Mammary epithelial cell (primary cell): ENCODE measurements at regions not wholly inside any gene's neighbourhood (a gene's known extent, or its start where the extent isn't known, plus 50 kb on each side); places are given as distances from the start of the nearest gene placed in this dataset.

Experiments
- CTCF ChIP-seq, 2 donors: IDR thresholded peaks in 1 of 2; conservative IDR thresholded peaks in 1 of 2; 2 replicates each; pipeline ENCODE4 v1.5.1; 2011 to 2012; ENCODE audit warnings: inconsistent platforms in 2 of 2, low read length in 2 of 2, mild to moderate bottlenecking in 2 of 2, control low read depth in 1 of 2, low read depth in 1 of 2; ENCODE audit not compliant: insufficient read depth in 1 of 2; ENCODE audit errors: extremely low read depth in 1 of 2
- EZH2 ChIP-seq: IDR thresholded peaks from 2 replicates; pipeline ENCODE4 v1.6.1; 2012; ENCODE audit warnings: low read length, inconsistent platforms, borderline replicate concordance

GRCh38 chr2:226154610-226155009 lies 645.0 kb downstream of the IRS1 start:
- TF ChIP-seq CTCF (conservative IDR thresholded peaks at IDR 0.05 in 1 of 2, IDR thresholded peaks at IDR 0.05 in 1 of 2; ENCODE audit: extremely low read depth in 1 of 2, insufficient read depth in 1 of 2, low read depth in 1 of 2, low read length in 2 of 2) (no peak), EZH2 (no peak)
